GM12873 (cell line): ENCODE measurements at regions not wholly inside any gene's neighbourhood (a gene's known extent, or its start where the extent isn't known, plus 50 kb on each side); places are given as distances from the start of the nearest gene placed in this dataset.

ENCODE experiments used
- TF ChIP-seq, protein P1 (sequence below): IDR thresholded peaks from 2 replicates; pipeline ENCODE4 v1.5.1; 2012; ENCODE audit warnings: low read depth, mild to moderate bottlenecking, moderate library complexity, low read length, control low read depth; ENCODE audit not compliant: insufficient read depth; ENCODE audit errors: missing control alignments

DNA sequence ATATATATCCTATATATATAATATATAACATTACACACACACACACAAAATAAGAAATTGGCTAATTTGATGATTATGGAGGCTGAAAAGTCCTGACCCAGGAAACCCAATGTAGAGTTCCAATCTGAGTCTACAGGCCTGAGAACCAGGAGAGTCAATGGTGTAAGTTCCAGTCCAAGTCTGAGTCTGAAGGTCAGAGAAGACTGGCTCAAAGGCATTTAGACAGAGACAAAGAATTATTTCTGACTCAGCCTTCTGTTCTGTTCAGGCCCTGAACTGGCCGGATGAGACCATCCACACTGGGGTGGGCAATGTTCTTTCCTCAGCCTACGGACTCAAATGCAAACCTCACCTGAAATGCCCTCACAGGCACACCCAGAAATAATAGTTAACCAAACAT is 60.6 kb upstream of the STX18 start:
- TF ChIP-seq, protein P1, sequence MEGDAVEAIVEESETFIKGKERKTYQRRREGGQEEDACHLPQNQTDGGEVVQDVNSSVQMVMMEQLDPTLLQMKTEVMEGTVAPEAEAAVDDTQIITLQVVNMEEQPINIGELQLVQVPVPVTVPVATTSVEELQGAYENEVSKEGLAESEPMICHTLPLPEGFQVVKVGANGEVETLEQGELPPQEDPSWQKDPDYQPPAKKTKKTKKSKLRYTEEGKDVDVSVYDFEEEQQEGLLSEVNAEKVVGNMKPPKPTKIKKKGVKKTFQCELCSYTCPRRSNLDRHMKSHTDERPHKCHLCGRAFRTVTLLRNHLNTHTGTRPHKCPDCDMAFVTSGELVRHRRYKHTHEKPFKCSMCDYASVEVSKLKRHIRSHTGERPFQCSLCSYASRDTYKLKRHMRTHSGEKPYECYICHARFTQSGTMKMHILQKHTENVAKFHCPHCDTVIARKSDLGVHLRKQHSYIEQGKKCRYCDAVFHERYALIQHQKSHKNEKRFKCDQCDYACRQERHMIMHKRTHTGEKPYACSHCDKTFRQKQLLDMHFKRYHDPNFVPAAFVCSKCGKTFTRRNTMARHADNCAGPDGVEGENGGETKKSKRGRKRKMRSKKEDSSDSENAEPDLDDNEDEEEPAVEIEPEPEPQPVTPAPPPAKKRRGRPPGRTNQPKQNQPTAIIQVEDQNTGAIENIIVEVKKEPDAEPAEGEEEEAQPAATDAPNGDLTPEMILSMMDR, result no peak

DNA sequence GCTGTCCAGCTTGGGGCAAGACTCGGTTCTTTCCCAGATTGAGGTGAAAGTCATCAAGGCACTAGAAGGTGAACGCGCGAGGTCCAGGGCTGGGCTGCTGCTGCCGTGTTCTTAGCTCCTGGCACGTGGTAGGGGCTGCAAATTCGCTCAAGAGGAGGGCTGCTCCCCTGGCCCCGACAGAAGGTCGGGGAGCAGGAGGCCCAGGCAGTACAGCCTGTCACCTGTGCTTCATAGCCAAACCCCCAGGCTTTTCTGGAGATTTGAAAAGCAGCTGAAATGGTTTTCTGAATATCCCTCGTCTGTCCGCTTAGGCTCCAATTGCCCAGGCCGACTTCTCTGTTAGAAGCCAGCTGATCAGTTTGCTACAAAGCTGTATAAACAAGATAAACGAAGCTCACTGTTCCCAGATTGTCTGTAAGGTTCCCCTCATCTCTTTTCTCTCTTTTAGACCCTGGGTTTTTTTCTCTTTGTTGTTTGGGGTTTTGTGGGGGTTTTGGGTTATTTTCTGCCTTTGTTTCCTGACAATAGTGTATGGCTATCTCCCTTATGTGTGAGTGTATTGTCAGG is 60.0 kb upstream of the STX18 start:
- TF ChIP-seq, protein P1, result no peak

DNA sequence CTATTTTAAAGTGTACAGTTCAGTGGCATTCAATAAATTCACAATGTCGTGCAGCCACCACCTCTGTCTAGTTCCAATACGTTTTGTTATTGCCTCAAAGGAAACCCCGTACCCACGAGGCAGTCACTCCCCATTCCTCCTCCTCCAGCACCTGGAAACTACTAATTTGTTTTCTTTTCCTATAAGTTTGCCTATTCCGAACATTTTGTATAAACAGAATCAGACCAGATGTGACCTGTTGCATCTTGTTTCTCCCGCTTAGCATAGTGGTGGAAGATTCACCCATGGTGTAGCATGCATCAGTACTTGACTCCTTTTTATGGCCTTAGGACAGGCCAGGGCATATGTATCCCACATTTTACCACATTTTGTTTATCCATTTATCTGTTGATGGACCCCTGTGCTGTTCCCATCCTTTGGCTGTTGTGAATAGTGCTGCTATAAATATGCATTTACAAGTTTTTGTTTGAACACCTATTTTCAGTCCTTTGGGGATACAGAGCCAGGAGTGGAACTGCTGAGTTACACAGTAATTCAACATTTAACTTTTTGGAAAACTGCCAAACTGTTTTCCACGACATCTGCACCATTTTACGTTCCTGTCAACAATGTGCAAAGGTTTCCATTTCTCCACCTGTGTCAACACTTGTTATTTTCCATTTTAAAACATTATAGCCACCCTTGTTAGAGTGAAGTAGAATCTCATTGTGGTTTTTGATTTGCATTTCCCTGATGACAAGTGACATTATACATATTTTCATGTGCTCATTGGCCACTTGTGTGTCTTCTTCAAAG is 57.8 kb upstream of the STX18 start:
- TF ChIP-seq, protein P1, result no peak

DNA sequence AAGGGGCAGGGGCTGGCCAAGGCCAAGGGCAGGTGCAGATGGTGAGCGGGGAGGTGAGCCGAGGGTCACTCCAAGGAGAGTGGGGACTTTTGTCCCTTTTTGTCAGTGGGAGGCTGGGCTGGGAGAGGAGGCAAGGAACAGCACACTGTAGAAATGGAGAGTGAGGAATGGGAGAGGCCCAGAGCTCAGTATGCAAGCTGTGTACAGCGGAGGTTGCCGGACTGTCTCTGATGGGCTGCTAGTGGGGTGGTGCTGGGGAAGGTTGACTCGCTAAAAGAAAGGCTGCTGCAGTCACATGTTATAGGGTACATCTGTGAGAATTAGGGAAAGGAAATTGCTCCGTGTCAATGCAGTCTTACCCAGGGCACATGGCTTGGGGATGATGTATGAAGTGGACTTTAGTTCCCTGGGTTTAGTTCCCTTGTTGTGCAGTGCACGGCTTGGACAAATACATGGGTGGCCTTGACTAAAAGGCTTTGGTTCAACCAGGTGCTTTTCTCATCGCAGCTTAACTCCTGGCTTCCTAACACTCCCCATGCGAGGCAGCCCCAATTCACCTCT is 57.1 kb upstream of the STX18 start:
- TF ChIP-seq, protein P1, result no peak

DNA sequence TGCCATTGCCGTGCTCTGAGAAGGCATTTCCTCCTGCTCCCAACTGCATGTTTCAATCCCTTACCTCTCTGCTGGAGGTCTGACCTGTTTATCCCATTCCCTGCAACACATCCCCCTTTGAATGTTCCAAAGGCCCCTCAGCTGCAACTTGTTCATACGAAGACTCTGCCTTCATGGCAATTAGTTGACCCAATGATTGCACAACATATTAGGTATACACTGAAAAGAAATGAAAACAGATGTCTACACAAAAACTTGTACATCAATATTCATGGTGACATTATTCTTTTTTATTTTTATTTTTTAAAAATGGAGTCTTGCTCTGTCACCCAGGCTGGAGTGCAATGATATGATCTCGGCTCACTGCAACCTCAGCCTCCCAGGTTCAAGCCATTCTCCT is 54.9 kb upstream of the STX18 start:
- TF ChIP-seq, protein P1, result no peak

- TF ChIP-seq, protein P1, result peak; percentile 47
Measured at GRCh38 chr4:4595252-4595651, 53.4 kb upstream of the STX18 start.

DNA sequence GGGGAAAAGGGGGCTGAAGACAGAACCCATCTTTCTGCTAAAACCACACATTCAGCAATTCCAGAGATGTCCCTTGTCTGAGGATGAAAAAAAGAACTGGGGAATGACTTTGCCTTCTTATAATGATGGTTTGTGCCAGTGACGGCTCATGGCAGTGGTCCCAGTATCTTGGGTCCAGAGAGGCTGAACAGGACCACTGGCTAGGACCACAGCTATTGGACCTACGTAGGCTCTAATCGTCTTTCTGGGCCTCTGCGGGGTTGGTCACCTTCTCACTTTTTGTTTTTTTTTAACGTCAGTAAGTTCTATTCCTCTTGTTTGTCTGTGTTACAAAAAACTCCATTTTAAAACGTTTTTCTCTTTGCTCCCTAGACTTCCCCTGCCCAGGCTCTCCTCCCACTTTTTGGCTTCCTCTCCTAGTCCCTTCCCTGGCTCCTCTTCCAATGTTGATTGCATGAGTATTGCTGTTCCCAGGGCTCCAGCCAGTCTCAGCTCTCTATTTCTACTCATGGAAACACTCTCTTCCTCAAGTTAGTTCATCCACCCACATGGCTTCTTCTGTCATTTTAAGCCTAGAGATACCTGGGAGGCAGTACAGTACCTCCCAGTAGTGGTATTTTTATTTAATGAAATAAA is 52.6 kb upstream of the STX18 start:
- TF ChIP-seq, protein P1, result no peak
